Activated T-cell treated with anti-CD3 and anti-CD28 coated beads for 48 hours (primary cell): ENCODE measurements at regions not wholly inside any gene's neighbourhood (a gene's known extent, or its start where the extent isn't known, plus 50 kb on each side); places are given as distances from the start of the nearest gene placed in this dataset.

Source experiments
- DNase-seq: peaks from one replicate; pipeline ENCODE4 v3.0.0-alpha.2; 2020; ENCODE audit warnings: low read depth

GRCh38 chr12:123077298-123078119 lies 73.4 kb downstream of the PITPNM2 start:
- DNase-seq = no peak

- peak; percentile 45 for DNase-seq
Observed at GRCh38 chr12:123076604-123077297, 74.1 kb downstream of the PITPNM2 start.

GRCh38 chr12:123075646-123076171 lies 75.2 kb downstream of the PITPNM2 start:
- peak; percentile 70 for DNase-seq

- DNase-seq = no peak
Observed at GRCh38 chr12:123075087-123075645, 75.7 kb downstream of the PITPNM2 start.

GRCh38 chr12:123073962-123074801 lies 76.7 kb downstream of the PITPNM2 start:
- no peak for DNase-seq

- no peak for DNase-seq
Observed at GRCh38 chr12:123073292-123073691, 77.6 kb downstream of the PITPNM2 start.

- DNase-seq = no peak
Observed at GRCh38 chr12:123071857-123072256, 79.0 kb downstream of the PITPNM2 start.

GRCh38 chr12:123071099-123071800 lies 79.6 kb downstream of the PITPNM2 start:
- DNase-seq = no peak

- no peak for DNase-seq
Observed at GRCh38 chr12:123070267-123071081, 80.4 kb downstream of the PITPNM2 start.

GRCh38 chr12:123069436-123070266 lies 81.2 kb downstream of the PITPNM2 start:
- no peak for DNase-seq

- DNase-seq = no peak
Observed at GRCh38 chr12:123067654-123068053, 83.2 kb downstream of the PITPNM2 start.

GRCh38 chr12:123066384-123066710 lies 84.5 kb downstream of the PITPNM2 start:
- no peak for DNase-seq

GRCh38 chr12:123065676-123066383 lies 85.1 kb downstream of the PITPNM2 start:
- DNase-seq = no peak

- DNase-seq = no peak
Observed at GRCh38 chr12:123064885-123065619, 84.6 kb downstream of the ARL6IP4 start.

GRCh38 chr12:123064366-123064765 lies 83.9 kb downstream of the ARL6IP4 start:
- DNase-seq = no peak

GRCh38 chr12:123063535-123063934 lies 83.1 kb downstream of the ARL6IP4 start:
- no peak for DNase-seq

GRCh38 chr12:123062681-123063486 lies 82.4 kb downstream of the ARL6IP4 start:
- DNase-seq = no peak
